ENCODE measurements at regions not wholly inside any gene's neighbourhood (a gene's known extent, or its start where the extent isn't known, plus 50 kb on each side); places are given as distances from the start of the nearest gene placed in this dataset.

DNA sequence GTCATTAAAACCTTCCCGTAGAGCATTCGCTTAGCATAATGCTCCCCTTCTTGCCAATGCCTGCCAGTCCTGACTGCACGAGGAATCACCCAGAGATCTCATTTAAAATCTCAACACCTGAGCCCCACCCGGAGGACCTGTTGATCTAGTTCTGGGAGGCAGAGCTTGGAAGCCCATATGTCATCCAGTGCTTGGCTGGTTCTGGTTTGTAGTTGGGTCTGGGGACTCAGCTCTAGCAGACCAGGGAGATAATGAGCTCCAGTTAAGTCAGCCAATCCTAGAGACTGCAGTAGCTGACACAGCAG is 131.8 kb upstream of the DAP start:
- TF ChIP-seq ZNF274 (IDR thresholded peaks at IDR 0.05; ENCODE audit: low read depth, low read length): no peak
- no peak for TF ChIP-seq SUZ12 (IDR thresholded peaks at IDR 0.05; ENCODE audit: extremely low read depth, insufficient read depth, insufficient read length)

Measured in NT2/D1 (cell line).